Bronchial epithelial cell (primary cell): ENCODE measurements at regions not wholly inside any gene's neighbourhood (a gene's known extent, or its start where the extent isn't known, plus 50 kb on each side); places are given as distances from the start of the nearest gene placed in this dataset.

ENCODE experiments used
- DNase-seq: peaks from one replicate; pipeline ENCODE4 v3.0.0-alpha.2; 2010; ENCODE audit warnings: low read depth
- FAIRE-seq: peaks from 2 replicates; lab custom pipeline; 2011; peaks lifted over from hg19 to GRCh38; lab: Jason Lieb, UNC
- H3K27me3 ChIP-seq: 2 replicates; pipeline ENCODE4 v1.5.1; 2011; ENCODE audit warnings: low read length; ENCODE audit not compliant: control insufficient read depth, insufficient read depth
- H3K36me3 ChIP-seq: 2 replicates; pipeline ENCODE4 v1.5.1; 2011; ENCODE audit warnings: low read length; ENCODE audit not compliant: control insufficient read depth, insufficient read depth
- H3K4me3 ChIP-seq: 2 replicates; pipeline ENCODE4 v1.5.1; 2011; ENCODE audit warnings: mild to moderate bottlenecking, low read depth, low read length, control low read depth
- CTCF ChIP-seq: IDR thresholded peaks from 2 replicates; pipeline ENCODE4 v1.5.1; 2011; ENCODE audit warnings: mild to moderate bottlenecking, moderate library complexity, low read length, control low read depth, inconsistent platforms; ENCODE audit not compliant: insufficient read depth, severe bottlenecking

DNA sequence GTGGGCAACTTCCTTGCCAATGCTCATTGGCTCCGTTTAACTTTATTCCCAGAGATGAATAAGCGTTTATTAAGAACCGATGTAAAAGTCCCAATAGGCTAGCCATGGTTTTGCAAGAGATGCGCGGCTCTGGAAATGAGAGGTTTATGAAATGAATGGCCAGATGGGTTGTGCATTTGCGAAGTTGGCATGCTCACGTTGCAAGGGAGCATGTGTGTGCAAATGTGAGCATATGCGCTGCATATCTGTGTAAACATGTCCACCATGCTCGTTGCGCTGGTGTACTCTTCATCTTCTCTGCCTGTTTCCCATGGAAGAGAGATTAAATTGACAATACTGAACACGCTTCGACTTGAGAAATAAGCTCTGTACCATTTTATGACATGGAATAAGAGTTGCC lies 848.6 kb upstream of the RBFOX1 start:
- FAIRE-seq (no peak), DNase-seq (no peak)
- TF ChIP-seq CTCF, result no peak
- no peak overlapping the region for H3K4me3 ChIP-seq
- H3K27me3 ChIP-seq, result no peaks in the 10 kb centered on the region
- no peaks in the 10 kb centered on the region for H3K36me3 ChIP-seq

DNA sequence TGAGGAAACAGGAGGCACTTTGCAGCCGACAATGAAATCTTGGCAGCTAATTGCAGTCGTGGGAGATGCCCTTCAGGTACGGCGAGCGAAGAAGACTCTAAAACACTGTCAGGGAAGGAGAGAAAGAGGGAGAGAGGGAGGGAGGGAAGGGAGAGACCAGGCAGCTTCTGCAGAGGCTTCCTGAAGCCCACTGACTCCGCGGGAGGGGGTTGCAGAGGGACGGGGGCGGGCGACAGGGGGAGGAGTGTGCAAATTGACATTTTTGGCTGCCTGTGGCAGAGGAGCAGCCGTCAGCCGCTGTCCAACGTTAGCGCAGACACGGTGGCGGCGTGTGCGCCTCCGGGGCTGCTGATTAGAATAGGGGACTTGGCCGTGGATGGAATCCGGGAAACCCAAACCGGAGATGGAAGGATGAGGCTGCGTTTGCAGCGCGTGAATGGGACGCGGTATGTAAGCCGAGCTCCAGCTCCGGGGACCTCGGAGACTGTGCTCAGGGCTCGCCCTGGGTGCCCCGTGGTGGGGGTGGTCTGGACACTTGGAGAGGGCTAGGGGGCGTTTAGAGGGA lies 849.1 kb upstream of the RBFOX1 start:
- H3K27me3 ChIP-seq, result no peaks in the 10 kb centered on the region
- H3K36me3 ChIP-seq, result no peaks in the 10 kb centered on the region
- DNase-seq, result no peak
- FAIRE-seq, result no peak
- TF ChIP-seq CTCF, result no peak
- no peak overlapping the region for H3K4me3 ChIP-seq

DNA sequence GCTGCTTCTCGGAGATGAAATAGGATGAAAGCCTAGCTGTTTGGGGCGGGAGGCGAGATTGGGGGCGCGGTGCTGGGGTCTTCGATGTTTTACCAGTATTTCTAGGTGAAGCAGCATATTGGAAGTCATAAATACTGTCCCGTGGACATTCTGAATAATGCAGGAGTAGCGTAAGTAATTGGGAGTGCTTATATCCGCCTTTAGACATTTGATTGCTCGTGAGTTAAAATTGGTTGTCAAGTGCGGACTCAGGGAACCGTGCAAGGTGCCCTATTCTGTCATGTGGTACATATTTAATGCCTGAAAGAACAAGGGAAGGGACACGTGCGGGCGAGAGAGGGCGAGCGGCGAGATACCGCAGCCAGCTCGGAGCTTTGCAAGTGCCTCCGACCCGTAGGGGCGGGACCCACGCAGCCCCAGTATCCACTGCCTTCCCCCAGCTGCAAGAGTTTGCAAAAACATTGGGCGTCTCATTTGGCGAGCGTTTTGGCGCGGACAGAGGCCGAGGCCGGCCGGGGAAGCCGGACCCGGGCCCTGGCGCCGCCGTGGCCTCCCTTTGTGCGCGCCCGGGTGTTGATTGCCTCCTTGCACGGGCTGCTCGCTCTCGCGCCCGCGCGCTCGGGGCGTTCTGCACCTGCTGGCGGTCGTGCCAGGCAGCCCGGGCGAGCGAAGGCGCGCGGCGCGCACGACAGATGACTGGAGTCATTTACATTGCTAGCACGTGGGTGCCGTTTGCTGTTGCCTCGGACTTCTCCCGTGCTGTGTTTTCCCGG lies 849.8 kb upstream of the RBFOX1 start:
- H3K36me3 ChIP-seq, result no peaks in the 10 kb centered on the region
- FAIRE-seq (no peak), DNase-seq (no peak)
- no peaks in the 10 kb centered on the region for H3K27me3 ChIP-seq
- no peak overlapping the region for H3K4me3 ChIP-seq
- no peak for TF ChIP-seq CTCF

GRCh38 chr16:6481894-6482293 lies 850.8 kb upstream of the RBFOX1 start:
- no peak for TF ChIP-seq CTCF
- Histone ChIP-seq H3K36me3 (no peaks in the 10 kb centered on the region), H3K27me3 (no peaks in the 10 kb centered on the region), H3K4me3 (no peak overlapping the region)
- DNase-seq (no peak), FAIRE-seq (no peak)

- H3K4me3 ChIP-seq, result no peak overlapping the region
- no peak for TF ChIP-seq CTCF
- FAIRE-seq, result no peak
Observed at GRCh38 chr16:6453742-6454141, 878.9 kb upstream of the RBFOX1 start.

More at GRCh38 chr16:6453742-6454141, 878.9 kb upstream of the RBFOX1 start:
- H3K36me3 ChIP-seq, result no peaks in the 10 kb centered on the region
- DNase-seq, result no peak
- H3K27me3 ChIP-seq, result no peaks in the 10 kb centered on the region
